ENCODE measurements at regions not wholly inside any gene's neighbourhood (a gene's known extent, or its start where the extent isn't known, plus 50 kb on each side); places are given as distances from the start of the nearest gene placed in this dataset.
"Not testable (repeated sequence)": the region's sequence is repeated elsewhere in the genome, so short reads cannot be mapped to it uniquely, and the experiment has no call there.

- H3K27me3 Mint-ChIP-seq = peaks cover 5% of the 10 kb centered on the region
- no peak for ATAC-seq (ENCODE audit: low read depth)
- peaks cover 3% of the 10 kb centered on the region for H3K4me1 Mint-ChIP-seq
- H3K9me3 Mint-ChIP-seq = no peaks in the 10 kb centered on the region
- no peaks in the 10 kb centered on the region for H3K36me3 Mint-ChIP-seq
- no peak for DNase-seq (ENCODE audit: low spot score in 2 of 2)
- H3K4me3 Mint-ChIP-seq = no peak overlapping the region
- H3K27ac Mint-ChIP-seq = no peak overlapping the region
Observed at GRCh38 chr7:66503036-66503370, 125.7 kb upstream of the KCTD7 start.

GRCh38 chr7:66503551-66504031 is 125.1 kb upstream of the KCTD7 start:
- peaks cover 3% of the 10 kb centered on the region for H3K4me1 Mint-ChIP-seq
- H3K36me3 Mint-ChIP-seq = no peaks in the 10 kb centered on the region
- DNase-seq (ENCODE audit: low spot score in 2 of 2) (no peak), ATAC-seq (ENCODE audit: low read depth) (no peak)
- no peak overlapping the region for H3K4me3 Mint-ChIP-seq
- peaks cover 8% of the 10 kb centered on the region for H3K27me3 Mint-ChIP-seq
- no peaks in the 10 kb centered on the region for H3K9me3 Mint-ChIP-seq
- H3K27ac Mint-ChIP-seq = no peak overlapping the region

GRCh38 chr7:66504131-66504530 is 124.5 kb upstream of the KCTD7 start:
- Mint-ChIP-seq H3K27ac (no peak overlapping the region), H3K4me3 (no peak overlapping the region)

GRCh38 chr7:66505009-66505408 is 123.7 kb upstream of the KCTD7 start:
- Mint-ChIP-seq H3K4me1 (peaks cover 3% of the 10 kb centered on the region), H3K27ac (no peak overlapping the region), H3K4me3 (no peak overlapping the region), H3K27me3 (peaks cover 9% of the 10 kb centered on the region), H3K9me3 (no peaks in the 10 kb centered on the region), H3K36me3 (no peaks in the 10 kb centered on the region)
- no peak for ATAC-seq (ENCODE audit: low read depth)
- DNase-seq (ENCODE audit: low spot score in 2 of 2) = no peak

More at GRCh38 chr7:66504131-66504530, 124.5 kb upstream of the KCTD7 start:
- H3K9me3 Mint-ChIP-seq = no peaks in the 10 kb centered on the region
- DNase-seq (ENCODE audit: low spot score in 2 of 2) (no peak), ATAC-seq (ENCODE audit: low read depth) (no peak)
- H3K36me3 Mint-ChIP-seq = no peaks in the 10 kb centered on the region
- peaks cover 3% of the 10 kb centered on the region for H3K4me1 Mint-ChIP-seq
- H3K27me3 Mint-ChIP-seq = peaks cover 9% of the 10 kb centered on the region

GRCh38 chr7:66505531-66506451 is 122.9 kb upstream of the KCTD7 start:
- Mint-ChIP-seq H3K36me3 (no peaks in the 10 kb centered on the region), H3K9me3 (no peaks in the 10 kb centered on the region), H3K4me1 (no peaks in the 10 kb centered on the region), H3K4me3 (no peak overlapping the region), H3K27ac (no peak overlapping the region), H3K27me3 (peaks cover 9% of the 10 kb centered on the region)
- no peak for DNase-seq (ENCODE audit: low spot score in 2 of 2)
- no peak for ATAC-seq (ENCODE audit: low read depth)

- H3K4me3 Mint-ChIP-seq; H3K36me3 Mint-ChIP-seq; ATAC-seq (ENCODE audit: low read depth); H3K9me3 Mint-ChIP-seq; DNase-seq (ENCODE audit: low spot score in 2 of 2); H3K27me3 Mint-ChIP-seq; H3K4me1 Mint-ChIP-seq; H3K27ac Mint-ChIP-seq: not testable (repeated sequence)
Observed at GRCh38 chr7:66506703-66507102, 122.0 kb upstream of the KCTD7 start.

- no peak overlapping the region for H3K4me3 Mint-ChIP-seq
- no peak for ATAC-seq (ENCODE audit: low read depth)
Observed at GRCh38 chr7:66507764-66508296, 120.9 kb upstream of the KCTD7 start.

GRCh38 chr7:66508431-66508830 is 120.2 kb upstream of the KCTD7 start:
- peaks cover 9% of the 10 kb centered on the region for H3K27me3 Mint-ChIP-seq
- H3K4me1 Mint-ChIP-seq = no peaks in the 10 kb centered on the region
- no peaks in the 10 kb centered on the region for H3K36me3 Mint-ChIP-seq
- H3K4me3 Mint-ChIP-seq = no peak overlapping the region
- no peaks in the 10 kb centered on the region for H3K9me3 Mint-ChIP-seq
- ATAC-seq (ENCODE audit: low read depth) = no peak
- DNase-seq (ENCODE audit: low spot score in 2 of 2) = no peak
- no peak overlapping the region for H3K27ac Mint-ChIP-seq

More at GRCh38 chr7:66507764-66508296, 120.9 kb upstream of the KCTD7 start:
- no peaks in the 10 kb centered on the region for H3K9me3 Mint-ChIP-seq
- peaks cover 9% of the 10 kb centered on the region for H3K27me3 Mint-ChIP-seq
- no peak for DNase-seq (ENCODE audit: low spot score in 2 of 2)
- H3K36me3 Mint-ChIP-seq = no peaks in the 10 kb centered on the region
- no peaks in the 10 kb centered on the region for H3K4me1 Mint-ChIP-seq
- no peak overlapping the region for H3K27ac Mint-ChIP-seq

- Mint-ChIP-seq H3K9me3 (no peaks in the 10 kb centered on the region), H3K27me3 (no peaks in the 10 kb centered on the region), H3K36me3 (no peaks in the 10 kb centered on the region), H3K4me1 (no peaks in the 10 kb centered on the region), H3K27ac (no peak overlapping the region), H3K4me3 (no peak overlapping the region)
- ATAC-seq (ENCODE audit: low read depth) = no peak
- DNase-seq (ENCODE audit: low spot score in 2 of 2) = no peak
Observed at GRCh38 chr7:66514050-66514449, 114.6 kb upstream of the KCTD7 start.

GRCh38 chr7:66517212-66517909 is 111.3 kb upstream of the KCTD7 start:
- H3K36me3 Mint-ChIP-seq = no peaks in the 10 kb centered on the region

GRCh38 chr7:66518151-66518691 is 110.5 kb upstream of the KCTD7 start:
- Mint-ChIP-seq H3K36me3 (no peaks in the 10 kb centered on the region), H3K27me3 (no peaks in the 10 kb centered on the region), H3K9me3 (no peaks in the 10 kb centered on the region), H3K4me3 (no peak overlapping the region), H3K4me1 (no peaks in the 10 kb centered on the region), H3K27ac (no peak overlapping the region)
- ATAC-seq (ENCODE audit: low read depth) = no peak
- no peak for DNase-seq (ENCODE audit: low spot score in 2 of 2)

More at GRCh38 chr7:66517212-66517909, 111.3 kb upstream of the KCTD7 start:
- Mint-ChIP-seq H3K9me3 (no peaks in the 10 kb centered on the region), H3K27me3 (no peaks in the 10 kb centered on the region), H3K4me3 (no peak overlapping the region), H3K27ac (no peak overlapping the region), H3K4me1 (no peaks in the 10 kb centered on the region)
- ATAC-seq (ENCODE audit: low read depth) (no peak), DNase-seq (ENCODE audit: low spot score in 2 of 2) (no peak)

- Mint-ChIP-seq H3K27ac (no peak overlapping the region), H3K4me3 (no peak overlapping the region), H3K4me1 (no peaks in the 10 kb centered on the region), H3K9me3 (no peaks in the 10 kb centered on the region), H3K36me3 (peaks cover 2% of the 10 kb centered on the region), H3K27me3 (no peaks in the 10 kb centered on the region)
- no peak for ATAC-seq (ENCODE audit: low read depth)
- no peak for DNase-seq (ENCODE audit: low spot score in 2 of 2)
Observed at GRCh38 chr7:66521675-66522074, 107.0 kb upstream of the KCTD7 start.

GRCh38 chr7:66522518-66522917 is 106.2 kb upstream of the KCTD7 start:
- no peaks in the 10 kb centered on the region for H3K9me3 Mint-ChIP-seq
- ATAC-seq (ENCODE audit: low read depth) (peak; percentile 48), DNase-seq (ENCODE audit: low spot score in 2 of 2) (no peak)
- no peak overlapping the region for H3K27ac Mint-ChIP-seq
- H3K36me3 Mint-ChIP-seq = peaks cover 2% of the 10 kb centered on the region
- H3K27me3 Mint-ChIP-seq = no peaks in the 10 kb centered on the region
- H3K4me1 Mint-ChIP-seq = no peaks in the 10 kb centered on the region
- H3K4me3 Mint-ChIP-seq = no peak overlapping the region

- ATAC-seq (ENCODE audit: low read depth) = no peak
- Mint-ChIP-seq H3K9me3 (no peaks in the 10 kb centered on the region), H3K4me3 (no peak overlapping the region), H3K4me1 (no peaks in the 10 kb centered on the region), H3K27me3 (no peaks in the 10 kb centered on the region), H3K36me3 (peaks cover 2% of the 10 kb centered on the region), H3K27ac (no peak overlapping the region)
- no peak for DNase-seq (ENCODE audit: low spot score in 2 of 2)
Observed at GRCh38 chr7:66523409-66523808, 105.3 kb upstream of the KCTD7 start.
